ENCODE measurements at regions not wholly inside any gene's neighbourhood (a gene's known extent, or its start where the extent isn't known, plus 50 kb on each side); places are given as distances from the start of the nearest gene placed in this dataset.

DNA sequence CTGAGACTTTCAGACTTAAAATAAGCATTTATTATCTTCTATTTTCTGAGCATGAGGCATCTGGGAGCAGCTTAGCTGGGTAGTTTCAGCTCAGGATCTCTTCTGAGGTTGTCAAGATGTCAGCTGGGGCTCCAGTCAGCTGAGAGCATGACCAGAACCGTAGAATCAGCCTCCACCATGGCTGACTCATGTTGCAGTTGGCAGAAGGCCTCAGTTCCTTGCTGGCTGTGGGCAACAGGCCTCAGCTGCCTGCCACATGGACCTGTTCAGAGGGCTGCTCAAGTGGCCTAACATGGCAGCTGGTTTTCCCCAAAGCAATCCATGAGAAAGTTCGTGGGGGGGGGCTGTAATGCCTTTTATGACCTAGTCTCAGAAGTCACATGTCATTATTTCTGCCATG lies 142.3 kb downstream of the LY86 start:
- TF ChIP-seq, protein P1, sequence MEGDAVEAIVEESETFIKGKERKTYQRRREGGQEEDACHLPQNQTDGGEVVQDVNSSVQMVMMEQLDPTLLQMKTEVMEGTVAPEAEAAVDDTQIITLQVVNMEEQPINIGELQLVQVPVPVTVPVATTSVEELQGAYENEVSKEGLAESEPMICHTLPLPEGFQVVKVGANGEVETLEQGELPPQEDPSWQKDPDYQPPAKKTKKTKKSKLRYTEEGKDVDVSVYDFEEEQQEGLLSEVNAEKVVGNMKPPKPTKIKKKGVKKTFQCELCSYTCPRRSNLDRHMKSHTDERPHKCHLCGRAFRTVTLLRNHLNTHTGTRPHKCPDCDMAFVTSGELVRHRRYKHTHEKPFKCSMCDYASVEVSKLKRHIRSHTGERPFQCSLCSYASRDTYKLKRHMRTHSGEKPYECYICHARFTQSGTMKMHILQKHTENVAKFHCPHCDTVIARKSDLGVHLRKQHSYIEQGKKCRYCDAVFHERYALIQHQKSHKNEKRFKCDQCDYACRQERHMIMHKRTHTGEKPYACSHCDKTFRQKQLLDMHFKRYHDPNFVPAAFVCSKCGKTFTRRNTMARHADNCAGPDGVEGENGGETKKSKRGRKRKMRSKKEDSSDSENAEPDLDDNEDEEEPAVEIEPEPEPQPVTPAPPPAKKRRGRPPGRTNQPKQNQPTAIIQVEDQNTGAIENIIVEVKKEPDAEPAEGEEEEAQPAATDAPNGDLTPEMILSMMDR (IDR thresholded peaks at IDR 0.05; ENCODE audit: poor library complexity) = no peak
- no peak for TF ChIP-seq EZH2phosphoT487 (IDR thresholded peaks at IDR 0.05; ENCODE audit: low read depth, severe bottlenecking, unreplicated experiment)
- TF ChIP-seq EZH2 (IDR thresholded peaks at IDR 0.05; ENCODE audit: borderline replicate concordance) = no peak
